SU-DHL-6 (cell line): ENCODE measurements at regions not wholly inside any gene's neighbourhood (a gene's known extent, or its start where the extent isn't known, plus 50 kb on each side); places are given as distances from the start of the nearest gene placed in this dataset.

ENCODE experiments used
- H2AFZ ChIP-seq: fragments of 200-600 bp; sonication (generic); 2 replicates; pipeline ENCODE4 v1.6.1; 2014; ENCODE audit warnings: low read depth, mild to moderate bottlenecking, moderate library complexity, mixed read lengths, antibody characterized with exemption, low read length; ENCODE audit not compliant: severe bottlenecking
- H3F3A ChIP-seq: fragments of 200-600 bp; shearing (Covaris generic); 2 replicates; pipeline ENCODE4 v1.6.0; 2016; ENCODE audit warnings: antibody characterized with exemption, mild to moderate bottlenecking; ENCODE audit not compliant: insufficient read depth
- H3K27ac ChIP-seq: fragments of 200-600 bp; sonication (generic); 2 replicates; pipeline ENCODE4 v1.5.1; 2016; ENCODE audit warnings: low read depth, mild to moderate bottlenecking, low read length, moderate library complexity, mixed read lengths
- H3K27me3 ChIP-seq: fragments of 200-600 bp; sonication (generic), shearing (Covaris generic); 2 replicates; pipeline ENCODE4 v1.6.0; 2014; ENCODE audit warnings: mild to moderate bottlenecking, low read length
- H3K36me3 ChIP-seq: fragments of 200-600 bp; sonication (generic); 2 replicates; pipeline ENCODE4 v1.6.1; 2014; ENCODE audit warnings: mild to moderate bottlenecking, low read length, mixed read lengths
- H3K4me2 ChIP-seq: fragments of 300-600, 200-600 bp; shearing (Covaris generic), sonication (generic); 2 replicates; pipeline ENCODE4 v1.6.0; 2014; ENCODE audit warnings: low read length, low read depth, mild to moderate bottlenecking; ENCODE audit not compliant: poor library complexity, severe bottlenecking
- H3K4me3 ChIP-seq: fragments of 200-600 bp; sonication (generic); 2 replicates; pipeline ENCODE4 v1.5.1; 2014; ENCODE audit warnings: antibody characterized with exemption, low read length, mild to moderate bottlenecking, mixed read lengths; ENCODE audit not compliant: insufficient read depth, poor library complexity, severe bottlenecking
- H3K79me2 ChIP-seq: fragments of 200-600 bp; sonication (generic); 2 replicates; pipeline ENCODE4 v1.6.1; 2014; ENCODE audit warnings: mild to moderate bottlenecking, low read length, moderate library complexity; ENCODE audit not compliant: insufficient read depth
- H3K9ac ChIP-seq: fragments of 200-600 bp; sonication (generic); 2 replicates; pipeline ENCODE4 v1.7.0; 2014; ENCODE audit warnings: mild to moderate bottlenecking, low read length
- H3K9me2 ChIP-seq: fragments of 200-600 bp; sonication (generic); replicated peaks from 2 replicates; pipeline ENCODE4 v1.6.1; 2014; ENCODE audit warnings: low read length; ENCODE audit not compliant: insufficient read depth
- H3K9me3 ChIP-seq: fragments of 200-600 bp; sonication (generic); 2 replicates; pipeline ENCODE4 v1.6.1; 2014; ENCODE audit warnings: low read length, mixed read lengths; ENCODE audit not compliant: insufficient read depth
- H4K20me1 ChIP-seq: fragments of 200-600 bp; sonication (generic); 2 replicates; pipeline ENCODE4 v1.6.1; 2014; ENCODE audit warnings: low read depth, mild to moderate bottlenecking, antibody characterized with exemption, low read length, moderate library complexity, mixed read lengths
- CTCF ChIP-seq: fragments of 200-600 bp; sonication (generic); IDR thresholded peaks from one replicate; pipeline ENCODE4 v1.5.1; 2017; ENCODE audit warnings: antibody characterized with exemption, mild to moderate bottlenecking, low read length, moderate library complexity; ENCODE audit not compliant: insufficient read depth, poor library complexity, severe bottlenecking
- EZH2phosphoT487 ChIP-seq: fragments of 200-600 bp; sonication (generic), shearing (Covaris generic); conservative IDR thresholded peaks from 2 replicates; pipeline ENCODE4 v1.6.1; 2018; ENCODE audit warnings: mild to moderate bottlenecking, antibody characterized with exemption, low read length, moderate library complexity, mixed read lengths

- TF ChIP-seq EZH2phosphoT487 (no peak), CTCF (no peak)
- Histone ChIP-seq H2AFZ (no peak overlapping the region), H3F3A (no peaks in the 10 kb centered on the region), H4K20me1 (no peaks in the 10 kb centered on the region), H3K79me2 (no peaks in the 10 kb centered on the region), H3K27me3 (no peaks in the 10 kb centered on the region), H3K4me3 (no peak overlapping the region), H3K4me2 (no peak overlapping the region), H3K36me3 (no peaks in the 10 kb centered on the region), H3K9ac (no peak overlapping the region), H3K9me3 (peaks cover 10% of the 10 kb centered on the region; the same call in 1 of the 2 replicates), H3K9me2 (no peaks in the 10 kb centered on the region), H3K27ac (no peak overlapping the region)
Measured at GRCh38 chr4:35347276-35347675, 897.0 kb downstream of the ARAP2 start.

- Histone ChIP-seq H2AFZ (no peak overlapping the region), H3K36me3 (no peaks in the 10 kb centered on the region), H3K27ac (no peak overlapping the region), H3K4me2 (no peak overlapping the region), H4K20me1 (no peaks in the 10 kb centered on the region), H3K4me3 (no peak overlapping the region), H3K9me3 (no peaks in the 10 kb centered on the region), H3K79me2 (no peaks in the 10 kb centered on the region), H3F3A (no peaks in the 10 kb centered on the region), H3K9me2 (no peaks in the 10 kb centered on the region), H3K27me3 (no peaks in the 10 kb centered on the region), H3K9ac (no peak overlapping the region)
- TF ChIP-seq EZH2phosphoT487, result no peak
- no peak for TF ChIP-seq CTCF
Measured at GRCh38 chr4:35358001-35358584, 886.2 kb downstream of the ARAP2 start.

- Histone ChIP-seq H3K9me2 (no peaks in the 10 kb centered on the region), H3F3A (no peaks in the 10 kb centered on the region), H3K4me3 (no peak overlapping the region), H3K36me3 (no peaks in the 10 kb centered on the region), H3K79me2 (no peaks in the 10 kb centered on the region), H3K9ac (no peak overlapping the region), H3K27me3 (no peaks in the 10 kb centered on the region), H4K20me1 (no peaks in the 10 kb centered on the region), H3K27ac (no peak overlapping the region), H3K4me2 (no peak overlapping the region), H2AFZ (peak overlapping the region; percentile 45), H3K9me3 (no peaks in the 10 kb centered on the region)
- TF ChIP-seq EZH2phosphoT487 (no peak), CTCF (no peak)
Measured at GRCh38 chr4:35364321-35364870, 879.9 kb downstream of the ARAP2 start.
